HepG2 (cell line): ENCODE measurements at regions not wholly inside any gene's neighbourhood (a gene's known extent, or its start where the extent isn't known, plus 50 kb on each side); places are given as distances from the start of the nearest gene placed in this dataset.

Source experiments
- ATM ChIP-seq: fragments of 450-650 bp; IDR thresholded peaks from 2 replicates; pipeline ENCODE4 v1.7.1; 2017; ENCODE audit warnings: mild to moderate bottlenecking, borderline replicate concordance
- ATRX ChIP-seq: sonication (generic); formaldehyde crosslinking; IDR thresholded peaks from 2 replicates; pipeline ENCODE4 v1.4.0; 2020; ENCODE audit warnings: missing genetic modification reagents, borderline replicate concordance
- BRD4 ChIP-seq: sonication (generic); formaldehyde crosslinking; IDR thresholded peaks from 2 replicates; pipeline ENCODE4 v1.4.0; 2020; ENCODE audit warnings: missing genetic modification reagents
- GATAD1 ChIP-seq: IDR thresholded peaks from 2 replicates; pipeline ENCODE4 v1.6.1; 2016; ENCODE audit warnings: missing genetic modification reagents, missing compliant biosample characterization
- HDAC2 ChIP-seq: sonication (generic); formaldehyde crosslinking; IDR thresholded peaks from 2 replicates; pipeline ENCODE4 v1.4.0; 2020; ENCODE audit warnings: missing genetic modification reagents
- HNF4G ChIP-seq, 2 experiments: sonication (generic) in 1 of 2; formaldehyde crosslinking in 1 of 2; IDR thresholded peaks; 2 replicates each; pipeline versions ENCODE4 v1.4.0 to v1.6.1; 2011 to 2020; ENCODE audit warnings: borderline replicate concordance in 2 of 2, low read depth in 2 of 2, mild to moderate bottlenecking in 2 of 2, low read length in 1 of 2, missing genetic modification reagents in 1 of 2, moderate library complexity in 1 of 2
- HOXA7 ChIP-seq: sonication (generic); formaldehyde crosslinking; IDR thresholded peaks from 2 replicates; pipeline ENCODE4 v1.8.1; 2022; ENCODE audit warnings: mild to moderate bottlenecking, missing genetic modification reagents, moderate library complexity
- MAFK ChIP-seq, 2 experiments: IDR thresholded peaks in 1 of 2; conservative IDR thresholded peaks in 1 of 2; 2 replicates each; pipeline ENCODE4 v1.6.1; 2011; ENCODE audit warnings: improper control_type of control experiment in 2 of 2, low read length in 2 of 2
- MIER3 ChIP-seq: IDR thresholded peaks from 2 replicates; pipeline ENCODE4 v1.6.1; 2016; ENCODE audit warnings: missing compliant biosample characterization, borderline replicate concordance
- POLR2A ChIP-seq, 2 experiments: IDR thresholded peaks; 2 replicates each; pipeline ENCODE4 v1.6.1; 2011; ENCODE audit warnings: low read depth in 2 of 2, low read length in 2 of 2, mild to moderate bottlenecking in 1 of 2, moderate library complexity in 1 of 2; ENCODE audit not compliant: insufficient read depth in 1 of 2
- RELA ChIP-seq: sonication (generic); formaldehyde crosslinking; IDR thresholded peaks from 2 replicates; pipeline ENCODE4 v1.4.0; 2020; ENCODE audit warnings: missing genetic modification reagents
- ZFP36L1 ChIP-seq: sonication (generic); formaldehyde crosslinking; IDR thresholded peaks from 2 replicates; pipeline ENCODE4 v1.8.0; 2022; ENCODE audit warnings: mild to moderate bottlenecking, missing genetic modification reagents, moderate library complexity
- ZFP41 ChIP-seq: sonication (generic); formaldehyde crosslinking; IDR thresholded peaks from 2 replicates; pipeline ENCODE4 v1.4.0; 2020; ENCODE audit warnings: mild to moderate bottlenecking, missing genetic modification reagents, borderline replicate concordance
- ZNF460 ChIP-seq: sonication (generic); formaldehyde crosslinking; IDR thresholded peaks from 2 replicates; pipeline ENCODE4 v1.5.1; 2020; ENCODE audit warnings: missing genetic modification reagents, mild to moderate bottlenecking, borderline replicate concordance
- ZNF839 ChIP-seq: sonication (generic); formaldehyde crosslinking; IDR thresholded peaks from 2 replicates; pipeline ENCODE4 v1.4.0; 2020; ENCODE audit warnings: missing genetic modification reagents, mild to moderate bottlenecking, borderline replicate concordance
- TF ChIP-seq, protein P1 (sequence below): sonication (generic); formaldehyde crosslinking; IDR thresholded peaks from 2 replicates; pipeline ENCODE4 v1.5.1; 2020; ENCODE audit warnings: mild to moderate bottlenecking, missing genetic modification reagents
- TF ChIP-seq, protein P2 (sequence below): sonication (generic); formaldehyde crosslinking; IDR thresholded peaks from 2 replicates; pipeline ENCODE4 v1.4.0; 2020; ENCODE audit warnings: missing genetic modification reagents
- TF ChIP-seq, protein P3 (sequence below): sonication (generic); formaldehyde crosslinking; conservative IDR thresholded peaks from 2 replicates; pipeline ENCODE4 v1.4.0; 2020; ENCODE audit warnings: mild to moderate bottlenecking, missing genetic modification reagents, moderate library complexity
- TF ChIP-seq, protein P4 (sequence below): sonication (generic); formaldehyde crosslinking; IDR thresholded peaks from 2 replicates; pipeline ENCODE4 v1.4.0; 2020; ENCODE audit warnings: missing genetic modification reagents, borderline replicate concordance

DNA sequence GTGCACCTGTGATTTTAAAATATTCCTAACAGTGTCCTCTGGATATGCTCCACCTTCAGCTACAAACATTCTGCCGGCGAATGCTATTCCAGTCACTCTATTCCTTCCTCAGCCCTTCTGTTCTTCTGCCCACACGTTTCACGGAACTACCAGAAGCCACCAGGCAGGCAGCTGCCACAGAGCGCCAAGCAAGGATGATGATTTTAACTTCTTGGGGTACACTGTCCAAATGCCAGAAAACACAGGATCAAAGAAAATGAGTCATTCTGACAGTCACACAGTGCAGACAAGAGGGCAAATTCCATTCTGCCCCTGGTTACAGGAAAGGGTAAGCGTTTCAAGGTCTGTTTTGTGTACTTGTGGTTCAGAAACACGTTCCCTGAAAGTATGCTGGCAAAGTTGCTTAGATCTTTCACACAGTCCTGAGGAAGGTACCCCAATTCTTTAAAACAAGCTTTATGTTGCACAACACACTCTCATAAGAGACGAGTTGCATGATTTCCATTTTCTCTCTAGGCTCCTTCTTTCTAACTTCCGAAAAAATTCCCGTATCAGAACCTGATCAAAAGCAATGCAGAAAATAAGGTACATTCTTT lies 508.3 kb upstream of the PKN2 start (continued):
- TF ChIP-seq ZNF460 (no peak; the same call in 1 of the 2 replicates), GATAD1 (CRISPR knock-in tag) (peak; percentile 73), MAFK (conservative IDR thresholded peaks at IDR 0.05 in 1 of 2, IDR thresholded peaks at IDR 0.05 in 1 of 2; ENCODE audit: low read length in 2 of 2) (no peak), HDAC2 (CRISPR knock-in tag) (peak; percentile 98), ZFP41 (CRISPR knock-in tag) (no peak), BRD4 (CRISPR knock-in tag) (0 out of 2 replicates have a peak, but pooled peaks have one; percentile 50), ZFP36L1 (CRISPR knock-in tag) (peak; percentile 71; the same call in 1 of the 2 replicates), ZNF839 (CRISPR knock-in tag) (no peak), ATRX (CRISPR knock-in tag) (no peak), MIER3 (CRISPR knock-in tag) (peak; percentile 96), POLR2A (IDR thresholded peaks at IDR 0.05; ENCODE audit: insufficient read depth in 1 of 2, low read depth in 2 of 2, low read length in 2 of 2) (peak in 1 of 2 experiments; percentile 50; a peak in 1 of 4 replicates), RELA (CRISPR knock-in tag) (peak; percentile 64; the same call in 1 of the 2 replicates), HOXA7 (CRISPR knock-in tag) (no peak), HNF4G (IDR thresholded peaks at IDR 0.05; ENCODE audit: borderline replicate concordance, low read depth, low read length) (peak; percentile 98), HNF4G (CRISPR knock-in tag; IDR thresholded peaks at IDR 0.05; ENCODE audit: borderline replicate concordance, low read depth) (peak; percentile 96; the same call in 1 of the 2 replicates), ATM (no peak)
- TF ChIP-seq, protein P1, sequence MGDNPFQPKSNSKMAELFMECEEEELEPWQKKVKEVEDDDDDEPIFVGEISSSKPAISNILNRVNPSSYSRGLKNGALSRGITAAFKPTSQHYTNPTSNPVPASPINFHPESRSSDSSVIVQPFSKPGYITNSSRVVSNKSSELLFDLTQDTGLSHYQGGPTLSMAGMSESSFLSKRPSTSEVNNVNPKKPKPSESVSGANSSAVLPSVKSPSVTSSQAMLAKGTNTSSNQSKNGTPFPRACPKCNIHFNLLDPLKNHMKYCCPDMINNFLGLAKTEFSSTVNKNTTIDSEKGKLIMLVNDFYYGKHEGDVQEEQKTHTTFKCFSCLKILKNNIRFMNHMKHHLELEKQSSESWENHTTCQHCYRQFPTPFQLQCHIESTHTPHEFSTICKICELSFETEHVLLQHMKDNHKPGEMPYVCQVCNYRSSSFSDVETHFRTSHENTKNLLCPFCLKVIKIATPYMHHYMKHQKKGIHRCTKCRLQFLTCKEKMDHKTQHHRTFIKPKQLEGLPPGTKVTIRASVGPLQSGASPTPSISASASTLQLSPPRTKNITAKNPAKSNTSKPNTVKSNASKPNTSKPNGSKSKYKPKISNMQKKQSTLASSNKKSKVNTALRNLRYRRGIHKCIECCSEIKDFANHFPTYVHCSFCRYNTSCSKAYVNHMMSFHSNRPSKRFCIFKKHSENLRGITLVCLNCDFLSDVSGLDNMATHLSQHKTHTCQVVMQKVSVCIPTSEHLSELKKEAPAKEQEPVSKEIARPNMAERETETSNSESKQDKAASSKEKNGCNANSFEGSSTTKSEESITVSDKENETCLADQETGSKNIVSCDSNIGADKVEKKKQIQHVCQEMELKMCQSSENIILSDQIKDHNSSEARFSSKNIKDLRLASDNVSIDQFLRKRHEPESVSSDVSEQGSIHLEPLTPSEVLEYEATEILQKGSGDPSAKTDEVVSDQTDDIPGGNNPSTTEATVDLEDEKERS = peak; percentile 74; the same call in 1 of the 2 replicates
- TF ChIP-seq, protein P2, sequence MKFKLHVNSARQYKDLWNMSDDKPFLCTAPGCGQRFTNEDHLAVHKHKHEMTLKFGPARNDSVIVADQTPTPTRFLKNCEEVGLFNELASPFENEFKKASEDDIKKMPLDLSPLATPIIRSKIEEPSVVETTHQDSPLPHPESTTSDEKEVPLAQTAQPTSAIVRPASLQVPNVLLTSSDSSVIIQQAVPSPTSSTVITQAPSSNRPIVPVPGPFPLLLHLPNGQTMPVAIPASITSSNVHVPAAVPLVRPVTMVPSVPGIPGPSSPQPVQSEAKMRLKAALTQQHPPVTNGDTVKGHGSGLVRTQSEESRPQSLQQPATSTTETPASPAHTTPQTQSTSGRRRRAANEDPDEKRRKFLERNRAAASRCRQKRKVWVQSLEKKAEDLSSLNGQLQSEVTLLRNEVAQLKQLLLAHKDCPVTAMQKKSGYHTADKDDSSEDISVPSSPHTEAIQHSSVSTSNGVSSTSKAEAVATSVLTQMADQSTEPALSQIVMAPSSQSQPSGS (CRISPR knock-in tag) = peak; percentile 96
- TF ChIP-seq, protein P3, sequence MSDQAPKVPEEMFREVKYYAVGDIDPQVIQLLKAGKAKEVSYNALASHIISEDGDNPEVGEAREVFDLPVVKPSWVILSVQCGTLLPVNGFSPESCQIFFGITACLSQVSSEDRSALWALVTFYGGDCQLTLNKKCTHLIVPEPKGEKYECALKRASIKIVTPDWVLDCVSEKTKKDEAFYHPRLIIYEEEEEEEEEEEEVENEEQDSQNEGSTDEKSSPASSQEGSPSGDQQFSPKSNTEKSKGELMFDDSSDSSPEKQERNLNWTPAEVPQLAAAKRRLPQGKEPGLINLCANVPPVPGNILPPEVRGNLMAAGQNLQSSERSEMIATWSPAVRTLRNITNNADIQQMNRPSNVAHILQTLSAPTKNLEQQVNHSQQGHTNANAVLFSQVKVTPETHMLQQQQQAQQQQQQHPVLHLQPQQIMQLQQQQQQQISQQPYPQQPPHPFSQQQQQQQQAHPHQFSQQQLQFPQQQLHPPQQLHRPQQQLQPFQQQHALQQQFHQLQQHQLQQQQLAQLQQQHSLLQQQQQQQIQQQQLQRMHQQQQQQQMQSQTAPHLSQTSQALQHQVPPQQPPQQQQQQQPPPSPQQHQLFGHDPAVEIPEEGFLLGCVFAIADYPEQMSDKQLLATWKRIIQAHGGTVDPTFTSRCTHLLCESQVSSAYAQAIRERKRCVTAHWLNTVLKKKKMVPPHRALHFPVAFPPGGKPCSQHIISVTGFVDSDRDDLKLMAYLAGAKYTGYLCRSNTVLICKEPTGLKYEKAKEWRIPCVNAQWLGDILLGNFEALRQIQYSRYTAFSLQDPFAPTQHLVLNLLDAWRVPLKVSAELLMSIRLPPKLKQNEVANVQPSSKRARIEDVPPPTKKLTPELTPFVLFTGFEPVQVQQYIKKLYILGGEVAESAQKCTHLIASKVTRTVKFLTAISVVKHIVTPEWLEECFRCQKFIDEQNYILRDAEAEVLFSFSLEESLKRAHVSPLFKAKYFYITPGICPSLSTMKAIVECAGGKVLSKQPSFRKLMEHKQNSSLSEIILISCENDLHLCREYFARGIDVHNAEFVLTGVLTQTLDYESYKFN (CRISPR knock-in tag) = peak; percentile 99
- TF ChIP-seq, protein P4, sequence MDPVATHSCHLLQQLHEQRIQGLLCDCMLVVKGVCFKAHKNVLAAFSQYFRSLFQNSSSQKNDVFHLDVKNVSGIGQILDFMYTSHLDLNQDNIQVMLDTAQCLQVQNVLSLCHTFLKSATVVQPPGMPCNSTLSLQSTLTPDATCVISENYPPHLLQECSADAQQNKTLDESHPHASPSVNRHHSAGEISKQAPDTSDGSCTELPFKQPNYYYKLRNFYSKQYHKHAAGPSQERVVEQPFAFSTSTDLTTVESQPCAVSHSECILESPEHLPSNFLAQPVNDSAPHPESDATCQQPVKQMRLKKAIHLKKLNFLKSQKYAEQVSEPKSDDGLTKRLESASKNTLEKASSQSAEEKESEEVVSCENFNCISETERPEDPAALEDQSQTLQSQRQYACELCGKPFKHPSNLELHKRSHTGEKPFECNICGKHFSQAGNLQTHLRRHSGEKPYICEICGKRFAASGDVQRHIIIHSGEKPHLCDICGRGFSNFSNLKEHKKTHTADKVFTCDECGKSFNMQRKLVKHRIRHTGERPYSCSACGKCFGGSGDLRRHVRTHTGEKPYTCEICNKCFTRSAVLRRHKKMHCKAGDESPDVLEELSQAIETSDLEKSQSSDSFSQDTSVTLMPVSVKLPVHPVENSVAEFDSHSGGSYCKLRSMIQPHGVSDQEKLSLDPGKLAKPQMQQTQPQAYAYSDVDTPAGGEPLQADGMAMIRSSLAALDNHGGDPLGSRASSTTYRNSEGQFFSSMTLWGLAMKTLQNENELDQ (CRISPR knock-in tag) = no peak
